HL-60 (cell line): ENCODE measurements at regions not wholly inside any gene's neighbourhood (a gene's known extent, or its start where the extent isn't known, plus 50 kb on each side); places are given as distances from the start of the nearest gene placed in this dataset.

Experiments
- DNase-seq, 2 experiments: peaks; one replicate each; pipeline ENCODE4 v3.0.0-alpha.2; 2010 to 2020; ENCODE audit warnings: low read depth in 1 of 2, low spot score in 1 of 2
- H3K27ac ChIP-seq: fragments of 250-450 bp; sonication (Bioruptor Pico); replicated peaks from 2 replicates; pipeline ENCODE4 v1.5.1; 2020; ENCODE audit warnings: mild to moderate bottlenecking, moderate library complexity
- H3K27me3 ChIP-seq: fragments of 250-450 bp; sonication (Bioruptor Pico); 2 replicates; pipeline ENCODE4 v1.5.1; 2021; ENCODE audit warnings: mild to moderate bottlenecking, moderate library complexity; ENCODE audit not compliant: insufficient read depth, poor library complexity, severe bottlenecking
- H3K4me3 ChIP-seq: replicated peaks from 2 replicates; pipeline ENCODE4 v1.5.1; 2011; ENCODE audit warnings: mild to moderate bottlenecking, control low read depth, low read length; ENCODE audit not compliant: insufficient read depth
- GABPA ChIP-seq: IDR thresholded peaks from 2 replicates; pipeline ENCODE4 v1.6.1; 2012; ENCODE audit warnings: low read depth
- POLR2AphosphoS5 ChIP-seq: IDR thresholded peaks from 2 replicates; pipeline ENCODE4 v1.6.1; 2012; ENCODE audit warnings: low read depth
- REST ChIP-seq: IDR thresholded peaks from 2 replicates; pipeline ENCODE4 v1.6.1; 2012; ENCODE audit warnings: low read depth; ENCODE audit not compliant: insufficient replicate concordance
- SPI1 ChIP-seq: IDR thresholded peaks from 2 replicates; pipeline ENCODE4 v1.6.1; 2012; ENCODE audit warnings: low read depth, mild to moderate bottlenecking, borderline replicate concordance
- TF ChIP-seq, protein P1 (sequence below): IDR thresholded peaks from one replicate; pipeline ENCODE4 v1.5.1; 2011; ENCODE audit warnings: low read length, control low read depth, inconsistent platforms; ENCODE audit not compliant: insufficient read depth

GRCh38 chr4:58560736-58561135 lies 1450.6 kb upstream of the IGFBP7 start:
- no peak for DNase-seq
- Histone ChIP-seq H3K27ac (no peak overlapping the region), H3K27me3 (no peaks in the 10 kb centered on the region), H3K4me3 (no peak overlapping the region)
- TF ChIP-seq, protein P1, sequence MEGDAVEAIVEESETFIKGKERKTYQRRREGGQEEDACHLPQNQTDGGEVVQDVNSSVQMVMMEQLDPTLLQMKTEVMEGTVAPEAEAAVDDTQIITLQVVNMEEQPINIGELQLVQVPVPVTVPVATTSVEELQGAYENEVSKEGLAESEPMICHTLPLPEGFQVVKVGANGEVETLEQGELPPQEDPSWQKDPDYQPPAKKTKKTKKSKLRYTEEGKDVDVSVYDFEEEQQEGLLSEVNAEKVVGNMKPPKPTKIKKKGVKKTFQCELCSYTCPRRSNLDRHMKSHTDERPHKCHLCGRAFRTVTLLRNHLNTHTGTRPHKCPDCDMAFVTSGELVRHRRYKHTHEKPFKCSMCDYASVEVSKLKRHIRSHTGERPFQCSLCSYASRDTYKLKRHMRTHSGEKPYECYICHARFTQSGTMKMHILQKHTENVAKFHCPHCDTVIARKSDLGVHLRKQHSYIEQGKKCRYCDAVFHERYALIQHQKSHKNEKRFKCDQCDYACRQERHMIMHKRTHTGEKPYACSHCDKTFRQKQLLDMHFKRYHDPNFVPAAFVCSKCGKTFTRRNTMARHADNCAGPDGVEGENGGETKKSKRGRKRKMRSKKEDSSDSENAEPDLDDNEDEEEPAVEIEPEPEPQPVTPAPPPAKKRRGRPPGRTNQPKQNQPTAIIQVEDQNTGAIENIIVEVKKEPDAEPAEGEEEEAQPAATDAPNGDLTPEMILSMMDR: no peak
- TF ChIP-seq GABPA: no peak
- TF ChIP-seq POLR2AphosphoS5: no peak

DNA sequence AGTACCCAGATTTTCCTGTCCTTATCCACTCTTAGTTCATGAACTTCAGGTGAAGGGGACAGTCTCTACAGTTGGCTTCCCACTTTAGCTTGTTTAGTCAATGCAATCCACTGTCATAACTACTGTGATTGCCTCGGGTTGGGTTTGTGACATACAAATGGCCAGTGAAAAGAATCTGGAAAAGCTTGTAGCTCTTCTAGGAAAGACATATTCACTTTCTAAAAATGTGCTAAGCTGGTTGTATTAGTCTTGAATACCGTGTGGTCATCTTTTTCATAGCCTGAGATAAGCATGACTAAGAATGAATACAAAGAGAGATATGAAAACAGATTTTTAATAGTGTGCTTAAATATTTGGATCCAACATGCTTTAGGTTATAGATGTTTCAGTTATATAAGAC lies 1443.5 kb upstream of the IGFBP7 start:
- no peak overlapping the region for H3K27ac ChIP-seq
- no peak for DNase-seq
- H3K27me3 ChIP-seq: no peaks in the 10 kb centered on the region
- H3K4me3 ChIP-seq: no peak overlapping the region
- TF ChIP-seq POLR2AphosphoS5 (no peak), REST (no peak), GABPA (no peak), SPI1 (no peak)
- TF ChIP-seq, protein P1: no peak

DNA sequence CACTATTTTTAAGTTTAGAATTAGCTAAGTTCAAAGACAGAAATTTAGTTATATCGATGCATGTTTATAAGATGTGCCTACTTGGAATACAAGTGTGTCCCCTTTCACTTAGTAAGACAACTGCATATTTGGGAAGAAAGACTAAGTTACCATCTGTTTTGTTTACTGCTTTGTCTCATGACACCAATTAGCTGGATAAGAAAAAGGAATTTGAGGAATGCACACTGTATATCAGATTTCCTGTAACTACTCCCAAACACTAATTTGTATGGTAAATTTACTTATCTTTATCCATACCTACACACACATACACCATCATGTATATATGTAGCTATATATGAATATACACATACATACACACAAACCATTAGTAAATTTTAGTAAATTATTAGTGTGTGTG lies 1442.8 kb upstream of the IGFBP7 start:
- Histone ChIP-seq H3K4me3 (no peak overlapping the region), H3K27ac (no peak overlapping the region), H3K27me3 (no peaks in the 10 kb centered on the region)
- DNase-seq: no peak
- no peak for TF ChIP-seq GABPA
- TF ChIP-seq, protein P1: no peak
- TF ChIP-seq SPI1: no peak
- no peak for TF ChIP-seq POLR2AphosphoS5
- no peak for TF ChIP-seq REST

DNA sequence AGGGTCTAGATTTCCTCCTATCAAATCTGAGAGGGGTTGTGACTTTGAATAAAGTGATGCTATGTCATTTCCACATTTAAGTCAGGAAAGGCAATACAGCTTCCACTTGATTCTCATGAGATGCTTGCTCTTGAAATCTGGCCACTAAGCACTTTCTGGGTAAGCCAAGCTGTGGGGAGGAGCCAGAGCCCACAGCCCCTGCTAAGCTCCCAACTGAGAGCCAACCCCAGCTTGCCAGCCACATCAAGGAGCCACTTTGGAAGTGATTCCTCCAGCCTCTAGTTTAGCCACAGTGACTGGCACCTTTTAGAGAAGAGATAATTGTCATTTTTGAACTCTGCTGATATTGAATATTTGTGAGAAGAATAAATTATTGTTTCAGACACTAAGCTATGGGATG lies 1441.5 kb upstream of the IGFBP7 start:
- no peaks in the 10 kb centered on the region for H3K27me3 ChIP-seq
- no peak for DNase-seq
- no peak overlapping the region for H3K27ac ChIP-seq
- no peak overlapping the region for H3K4me3 ChIP-seq
- TF ChIP-seq POLR2AphosphoS5: no peak
- TF ChIP-seq REST: no peak
- TF ChIP-seq GABPA: no peak
- TF ChIP-seq SPI1: no peak
- TF ChIP-seq, protein P1: no peak
